MM.1S (cell line): ENCODE measurements at regions not wholly inside any gene's neighbourhood (a gene's known extent, or its start where the extent isn't known, plus 50 kb on each side); places are given as distances from the start of the nearest gene placed in this dataset.

Source experiments
- CTCF ChIP-seq: fragments of 300-600 bp; sonication (generic); IDR thresholded peaks from 2 replicates; pipeline ENCODE4 v1.5.1; 2016; ENCODE audit warnings: antibody characterized with exemption, low read length, mixed read lengths
- EZH2 ChIP-seq: fragments of 300-600 bp; sonication (generic); optimal IDR thresholded peaks from 2 replicates; pipeline ENCODE3; 2017; ENCODE audit warnings: low read depth, mild to moderate bottlenecking, antibody characterized with exemption, low read length, mixed read lengths

DNA sequence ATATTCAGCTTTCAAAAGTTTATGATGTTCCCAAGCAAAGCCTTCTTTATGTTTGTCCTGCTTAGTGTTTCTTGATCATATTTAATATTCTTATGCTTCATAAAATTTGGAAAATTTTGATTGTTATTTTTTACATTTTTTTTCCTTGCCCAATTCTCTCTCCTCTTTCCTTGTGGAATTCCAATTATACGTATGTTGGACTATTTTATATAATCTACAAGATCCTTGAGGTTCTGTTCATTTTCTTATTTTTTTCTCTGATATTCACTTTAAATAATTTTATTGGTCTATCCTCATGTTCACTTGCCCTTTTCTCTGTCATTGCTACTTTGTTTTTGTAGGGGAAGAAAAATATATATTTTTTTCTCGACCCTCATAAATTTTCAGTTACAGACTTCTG, 167.7 kb downstream of the DYRK2 start:
- TF ChIP-seq CTCF, result no peak
- TF ChIP-seq EZH2, result no peak
